ENCODE measurements at regions not wholly inside any gene's neighbourhood (a gene's known extent, or its start where the extent isn't known, plus 50 kb on each side); places are given as distances from the start of the nearest gene placed in this dataset.

DNA sequence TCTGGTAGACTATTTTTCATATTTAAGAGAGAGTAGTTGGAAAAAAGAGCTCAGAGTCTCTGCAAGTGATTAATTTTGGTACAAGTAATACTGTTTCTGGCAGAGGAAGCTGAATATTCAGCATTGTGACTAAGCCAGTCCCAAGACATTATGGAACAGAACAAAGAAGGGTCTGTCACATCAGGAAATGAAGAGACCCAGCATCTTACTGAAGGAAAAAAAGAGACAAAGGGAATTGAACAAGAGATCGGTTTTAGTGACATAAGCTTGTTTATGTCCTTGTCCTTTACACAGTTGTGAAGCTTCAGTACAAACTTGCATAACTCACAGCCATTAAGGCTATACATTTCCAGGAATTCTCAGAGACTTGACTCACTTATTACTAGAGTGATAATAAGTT is 568.5 kb upstream of the SLC8A1 start:
- intact Hi-C loops (cut with DNase I; ENCODE audit: low total_unique reads) = no loop called here
- WGBS, 2 donors = 38 to 39% methylated on average over 1 of the region's 1 CpG
- no peak for DNase-seq (ENCODE audit: low spot score in 2 of 2)

DNA sequence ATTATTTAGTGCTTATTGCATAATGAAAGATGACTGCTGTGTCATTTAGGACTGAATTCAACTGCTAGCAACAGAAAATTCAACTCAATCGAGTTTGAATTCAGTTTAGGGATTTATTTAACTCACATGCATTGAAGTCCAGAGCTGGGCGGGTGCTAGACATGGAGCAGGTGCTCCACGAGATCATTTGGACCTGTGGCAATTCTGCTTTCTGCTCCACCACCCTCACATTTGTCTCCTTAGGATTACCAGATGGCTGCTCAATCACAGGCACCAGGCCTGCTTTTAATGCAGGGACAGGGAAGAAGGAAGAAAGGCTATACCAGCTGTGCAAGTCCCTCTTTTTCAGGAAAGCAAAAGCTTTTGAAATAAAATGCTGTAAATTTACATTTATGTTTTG is 572.9 kb upstream of the SLC8A1 start:
- DNase-seq (ENCODE audit: low spot score in 2 of 2) = no peak
- no peak overlapping the region for H3K4me3 ChIP-seq (ENCODE audit: low read depth, poor library complexity, severe bottlenecking)
- intact Hi-C loops (cut with DNase I; ENCODE audit: low total_unique reads) = no loop called here
- TF ChIP-seq POLR2A (IDR thresholded peaks at IDR 0.05) (no peak), CTCF (IDR thresholded peaks at IDR 0.05) (no peak)
- WGBS, 2 donors = 65 to 77% methylated on average over 3 of the region's 3 CpGs

More for the DNA sequence above, 568.5 kb upstream of the SLC8A1 start:
- TF ChIP-seq CTCF (IDR thresholded peaks at IDR 0.05) = no peak
- TF ChIP-seq POLR2A (IDR thresholded peaks at IDR 0.05) = no peak
- H3K4me3 ChIP-seq (ENCODE audit: low read depth, poor library complexity, severe bottlenecking) = no peak overlapping the region

GRCh38 chr2:41026613-41027012 is 574.7 kb upstream of the SLC8A1 start:
- 81 to 92% methylated on average over 1 of the region's 1 CpG for WGBS, 2 donors
- intact Hi-C loops (cut with DNase I; ENCODE audit: low total_unique reads) = no loop called here
- H3K4me3 ChIP-seq (ENCODE audit: low read depth, poor library complexity, severe bottlenecking) = no peak overlapping the region
- DNase-seq (ENCODE audit: low spot score in 2 of 2) = no peak
- TF ChIP-seq POLR2A (IDR thresholded peaks at IDR 0.05) = no peak
- no peak for TF ChIP-seq CTCF (IDR thresholded peaks at IDR 0.05)

GRCh38 chr2:41027095-41027494 is 575.2 kb upstream of the SLC8A1 start:
- DNase-seq (ENCODE audit: low spot score in 2 of 2) = no peak
- 79 to 81% methylated on average over 3 of the region's 3 CpGs for WGBS, 2 donors
- intact Hi-C loops (cut with DNase I; ENCODE audit: low total_unique reads) = no loop called here
- no peak overlapping the region for H3K4me3 ChIP-seq (ENCODE audit: low read depth, poor library complexity, severe bottlenecking)
- TF ChIP-seq POLR2A (IDR thresholded peaks at IDR 0.05) = no peak
- no peak for TF ChIP-seq CTCF (IDR thresholded peaks at IDR 0.05)

DNA sequence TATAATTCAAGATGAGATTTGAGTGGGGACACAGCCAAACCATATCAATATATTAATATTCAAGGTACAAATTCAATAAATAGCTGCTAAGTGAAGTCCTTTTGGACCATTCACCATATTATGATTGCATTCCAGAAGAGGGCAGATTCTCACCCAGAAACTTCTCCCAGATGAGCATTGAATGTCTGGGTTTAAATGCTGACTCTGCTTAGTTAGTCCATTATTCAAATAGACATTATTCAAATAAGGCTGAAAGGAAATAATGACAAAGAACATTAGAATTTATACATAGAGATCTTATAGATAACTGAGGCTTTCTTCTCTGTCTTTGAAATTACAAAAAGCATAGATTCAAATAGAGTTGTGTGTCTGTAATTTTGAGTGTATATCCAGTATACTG is 579.4 kb upstream of the SLC8A1 start:
- TF ChIP-seq CTCF (IDR thresholded peaks at IDR 0.05) (no peak), POLR2A (IDR thresholded peaks at IDR 0.05) (no peak)
- no peak for DNase-seq (ENCODE audit: low spot score in 2 of 2)
- intact Hi-C loops (cut with DNase I; ENCODE audit: low total_unique reads) = no loop called here
- H3K4me3 ChIP-seq (ENCODE audit: low read depth, poor library complexity, severe bottlenecking) = no peak overlapping the region

DNA sequence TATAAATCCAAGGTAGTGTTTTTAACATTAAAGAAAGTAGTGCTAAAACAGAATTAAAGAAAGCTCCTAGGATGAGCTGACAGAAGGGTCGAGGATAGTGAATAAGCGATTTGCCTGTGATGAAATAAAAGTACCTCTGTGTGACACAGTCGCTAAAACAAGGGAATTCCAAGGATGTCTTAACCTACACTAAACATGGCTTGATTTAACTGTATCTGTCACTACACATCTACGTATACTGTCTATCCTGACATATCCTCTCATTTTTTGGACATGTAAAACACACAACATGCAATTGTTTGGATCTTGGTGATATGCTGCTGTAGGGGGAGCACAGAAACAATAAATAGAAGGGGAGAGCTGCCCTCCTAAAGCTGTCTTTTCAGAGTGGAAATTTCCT is 580.8 kb upstream of the SLC8A1 start:
- WGBS, 2 donors = 79 to 83% methylated on average over 4 of the region's 4 CpGs
- TF ChIP-seq POLR2A (IDR thresholded peaks at IDR 0.05) = no peak
- no peak for TF ChIP-seq CTCF (IDR thresholded peaks at IDR 0.05)

More for the DNA sequence above, 580.8 kb upstream of the SLC8A1 start:
- no peak for DNase-seq (ENCODE audit: low spot score in 2 of 2)
- no peak overlapping the region for H3K4me3 ChIP-seq (ENCODE audit: low read depth, poor library complexity, severe bottlenecking)
- intact Hi-C loops (cut with DNase I; ENCODE audit: low total_unique reads) = no loop called here
